Thyroid gland (tissue), 4 donors: ENCODE measurements at regions not wholly inside any gene's neighbourhood (a gene's known extent, or its start where the extent isn't known, plus 50 kb on each side); places are given as distances from the start of the nearest gene placed in this dataset.

ENCODE experiments used
- CTCF ChIP-seq, 6 experiments: fragments of 200-600 bp in 3 of 6; fragments of 450-650 bp in 3 of 6; sonication (generic) in 3 of 6; IDR thresholded peaks; one replicate each; pipeline ENCODE4 v1.5.1; 2016 to 2019; ENCODE audit warnings: antibody characterized with exemption in 6 of 6, mild to moderate bottlenecking in 2 of 6, inconsistent platforms in 1 of 6, moderate library complexity in 1 of 6
- POLR2A ChIP-seq, 2 donors: fragments of 450-650 bp; IDR thresholded peaks; one replicate each; pipeline ENCODE4 v1.6.1; 2017; ENCODE audit warnings: antibody characterized with exemption in 2 of 2, mild to moderate bottlenecking in 2 of 2, moderate library complexity in 1 of 2

- TF ChIP-seq CTCF (IDR thresholded peaks at IDR 0.05) (no peak), POLR2A (IDR thresholded peaks at IDR 0.05) (no peak)
Observed at GRCh38 chr7:12030116-12030515, 181.0 kb upstream of the TMEM106B start.
